MM.1S (cell line): ENCODE measurements at regions not wholly inside any gene's neighbourhood (a gene's known extent, or its start where the extent isn't known, plus 50 kb on each side); places are given as distances from the start of the nearest gene placed in this dataset.

Experiments used
- CTCF ChIP-seq: fragments of 300-600 bp; sonication (generic); IDR thresholded peaks from 2 replicates; pipeline ENCODE4 v1.5.1; 2016; ENCODE audit warnings: antibody characterized with exemption, low read length, mixed read lengths
- EZH2 ChIP-seq: fragments of 300-600 bp; sonication (generic); optimal IDR thresholded peaks from 2 replicates; pipeline ENCODE3; 2017; ENCODE audit warnings: low read depth, mild to moderate bottlenecking, antibody characterized with exemption, low read length, mixed read lengths

DNA sequence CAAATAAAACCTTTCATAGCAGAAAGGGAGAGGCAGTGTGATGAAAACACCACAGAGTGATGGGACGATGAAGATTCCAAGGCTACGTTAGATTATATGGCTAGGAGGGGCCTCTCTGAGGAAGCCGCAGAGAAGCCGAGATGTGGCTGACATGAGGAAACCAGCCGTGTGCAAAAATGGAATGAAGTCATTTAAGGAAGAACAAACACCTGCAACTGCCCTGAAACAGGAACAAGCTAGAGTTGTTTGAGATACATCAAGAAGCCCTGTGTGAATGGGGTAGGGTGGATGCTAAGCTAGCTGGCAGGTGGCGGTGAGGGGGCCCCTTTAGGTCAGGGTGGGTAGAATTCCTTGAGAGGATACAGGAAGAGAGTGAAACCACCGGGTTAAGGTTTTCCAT is 129.5 kb downstream of the KLF6 start:
- TF ChIP-seq EZH2 (no peak), CTCF (no peak)
